ENCODE measurements at regions not wholly inside any gene's neighbourhood (a gene's known extent, or its start where the extent isn't known, plus 50 kb on each side); places are given as distances from the start of the nearest gene placed in this dataset.
A peak's percentile ranks its signal among the peaks of the same experiment; 100 is the strongest.

GRCh38 chr13:23488442-23488841 lies 54.9 kb upstream of the SACS start:
- peak; percentile 85 for DNase-seq (ENCODE audit: low read depth)
- in situ Hi-C loops (cut with HindIII; ENCODE audit: low pct_unique_long_range_greater_than_20kb, low sequenced_read_pairs), result no loop called here

- DNase-seq (ENCODE audit: low read depth), result no peak
- in situ Hi-C loops (cut with HindIII; ENCODE audit: low pct_unique_long_range_greater_than_20kb, low sequenced_read_pairs), result no loop called here
These were observed 62.8 kb upstream of the SACS start for GRCh38 chr13:23496255-23496654.

GRCh38 chr13:23497191-23497590 lies 63.7 kb upstream of the SACS start:
- in situ Hi-C loops (cut with HindIII; ENCODE audit: low pct_unique_long_range_greater_than_20kb, low sequenced_read_pairs), result no loop called here
- no peak for DNase-seq (ENCODE audit: low read depth)

- peak; percentile 49 for DNase-seq (ENCODE audit: low read depth)
- in situ Hi-C loops (cut with HindIII; ENCODE audit: low pct_unique_long_range_greater_than_20kb, low sequenced_read_pairs), result no loop called here
These were observed 67.3 kb upstream of the SACS start for GRCh38 chr13:23500849-23501248.

GRCh38 chr13:23504180-23504579 lies 66.0 kb upstream of the TNFRSF19 start:
- DNase-seq (ENCODE audit: low read depth), result no peak
- in situ Hi-C loops (cut with HindIII; ENCODE audit: low pct_unique_long_range_greater_than_20kb, low sequenced_read_pairs), result no loop called here

- DNase-seq (ENCODE audit: low read depth), result no peak
- in situ Hi-C loops (cut with HindIII; ENCODE audit: low pct_unique_long_range_greater_than_20kb, low sequenced_read_pairs), result no loop called here
These were observed 65.2 kb upstream of the TNFRSF19 start for GRCh38 chr13:23505007-23505406.

GRCh38 chr13:23506071-23506806 lies 64.0 kb upstream of the TNFRSF19 start:
- in situ Hi-C loops (cut with HindIII; ENCODE audit: low pct_unique_long_range_greater_than_20kb, low sequenced_read_pairs), result no loop called here
- no peak for DNase-seq (ENCODE audit: low read depth)

- in situ Hi-C loops (cut with HindIII; ENCODE audit: low pct_unique_long_range_greater_than_20kb, low sequenced_read_pairs), result no loop called here
- peak; percentile 64 for DNase-seq (ENCODE audit: low read depth)
These were observed 63.4 kb upstream of the TNFRSF19 start for GRCh38 chr13:23506807-23507291.

- in situ Hi-C loops (cut with HindIII; ENCODE audit: low pct_unique_long_range_greater_than_20kb, low sequenced_read_pairs), result no loop called here
These were observed 60.2 kb upstream of the TNFRSF19 start for GRCh38 chr13:23509781-23510543.

GRCh38 chr13:23510544-23510916 lies 59.7 kb upstream of the TNFRSF19 start:
- no peak for DNase-seq (ENCODE audit: low read depth)
- in situ Hi-C loops (cut with HindIII; ENCODE audit: low pct_unique_long_range_greater_than_20kb, low sequenced_read_pairs), result no loop called here

More at GRCh38 chr13:23509781-23510543, 60.2 kb upstream of the TNFRSF19 start:
- peak; percentile 29 for DNase-seq (ENCODE audit: low read depth)

GRCh38 chr13:23510979-23511735 lies 59.1 kb upstream of the TNFRSF19 start:
- DNase-seq (ENCODE audit: low read depth), result peak; percentile 16
- in situ Hi-C loops (cut with HindIII; ENCODE audit: low pct_unique_long_range_greater_than_20kb, low sequenced_read_pairs), result no loop called here

GRCh38 chr13:23512762-23513395 lies 57.3 kb upstream of the TNFRSF19 start:
- DNase-seq (ENCODE audit: low read depth), result no peak
- in situ Hi-C loops (cut with HindIII; ENCODE audit: low pct_unique_long_range_greater_than_20kb, low sequenced_read_pairs), result no loop called here

GRCh38 chr13:23513455-23513854 lies 56.8 kb upstream of the TNFRSF19 start:
- in situ Hi-C loops (cut with HindIII; ENCODE audit: low pct_unique_long_range_greater_than_20kb, low sequenced_read_pairs), result no loop called here
- DNase-seq (ENCODE audit: low read depth), result no peak

GRCh38 chr13:23514076-23514475 lies 56.1 kb upstream of the TNFRSF19 start:
- in situ Hi-C loops (cut with HindIII; ENCODE audit: low pct_unique_long_range_greater_than_20kb, low sequenced_read_pairs), result no loop called here
- no peak for DNase-seq (ENCODE audit: low read depth)

- in situ Hi-C loops (cut with HindIII; ENCODE audit: low pct_unique_long_range_greater_than_20kb, low sequenced_read_pairs), result no loop called here
- no peak for DNase-seq (ENCODE audit: low read depth)
These were observed 55.1 kb upstream of the TNFRSF19 start for GRCh38 chr13:23515116-23515515.

- no peak for DNase-seq (ENCODE audit: low read depth)
- in situ Hi-C loops (cut with HindIII; ENCODE audit: low pct_unique_long_range_greater_than_20kb, low sequenced_read_pairs), result no loop called here
These were observed 54.0 kb upstream of the TNFRSF19 start for GRCh38 chr13:23516190-23516589.

- no peak for DNase-seq (ENCODE audit: low read depth)
- in situ Hi-C loops (cut with HindIII; ENCODE audit: low pct_unique_long_range_greater_than_20kb, low sequenced_read_pairs), result no loop called here
These were observed 53.5 kb upstream of the TNFRSF19 start for GRCh38 chr13:23516702-23517101.

GRCh38 chr13:23518231-23518630 lies 52.0 kb upstream of the TNFRSF19 start:
- no peak for DNase-seq (ENCODE audit: low read depth)
- in situ Hi-C loops (cut with HindIII; ENCODE audit: low pct_unique_long_range_greater_than_20kb, low sequenced_read_pairs), result no loop called here

Measured in Caki2 (cell line).